ENCODE measurements at regions not wholly inside any gene's neighbourhood (a gene's known extent, or its start where the extent isn't known, plus 50 kb on each side); places are given as distances from the start of the nearest gene placed in this dataset.
"Not testable (repeated sequence)": the region's sequence is repeated elsewhere in the genome, so short reads cannot be mapped to it uniquely, and the experiment has no call there.

- peak; percentile 64 for DNase-seq (ENCODE audit: low spot score)
These were observed 138.9 kb downstream of the TMCO5A start for GRCh38 chr15:38073178-38073946.

- DNase-seq (ENCODE audit: low spot score): no peak
These were observed 139.6 kb downstream of the TMCO5A start for GRCh38 chr15:38074029-38074428.

GRCh38 chr15:38075466-38075865 is 141.0 kb downstream of the TMCO5A start:
- DNase-seq (ENCODE audit: low spot score): no peak

GRCh38 chr15:38076786-38077185 is 142.3 kb downstream of the TMCO5A start:
- no peak for DNase-seq (ENCODE audit: low spot score)

GRCh38 chr15:38079236-38079635 is 144.8 kb downstream of the TMCO5A start:
- no peak for DNase-seq (ENCODE audit: low spot score)

GRCh38 chr15:38080651-38081275 is 146.3 kb downstream of the TMCO5A start:
- DNase-seq (ENCODE audit: low spot score): no peak

- no peak for DNase-seq (ENCODE audit: low spot score)
These were observed 149.8 kb downstream of the TMCO5A start for GRCh38 chr15:38084289-38084688.

- no peak for DNase-seq (ENCODE audit: low spot score)
These were observed 150.7 kb downstream of the TMCO5A start for GRCh38 chr15:38085114-38085513.

GRCh38 chr15:38085931-38086568 is 151.6 kb downstream of the TMCO5A start:
- DNase-seq (ENCODE audit: low spot score): no peak

- DNase-seq (ENCODE audit: low spot score): no peak
These were observed 152.2 kb downstream of the TMCO5A start for GRCh38 chr15:38086611-38087010.

GRCh38 chr15:38088971-38089370 is 154.5 kb downstream of the TMCO5A start:
- DNase-seq (ENCODE audit: low spot score): no peak

GRCh38 chr15:38090223-38090622 is 155.8 kb downstream of the TMCO5A start:
- no peak for DNase-seq (ENCODE audit: low spot score)

- no peak for DNase-seq (ENCODE audit: low spot score)
These were observed 156.2 kb downstream of the TMCO5A start for GRCh38 chr15:38090678-38091077.

- no peak for DNase-seq (ENCODE audit: low spot score)
These were observed 156.7 kb downstream of the TMCO5A start for GRCh38 chr15:38091078-38091645.

- DNase-seq (ENCODE audit: low spot score): no peak
These were observed 158.7 kb upstream of the SPRED1 start for GRCh38 chr15:38093931-38094330.

- no peak for DNase-seq (ENCODE audit: low spot score)
These were observed 149.7 kb upstream of the SPRED1 start for GRCh38 chr15:38102972-38103371.

- DNase-seq (ENCODE audit: low spot score): no peak
These were observed 149.1 kb upstream of the SPRED1 start for GRCh38 chr15:38103564-38103963.

GRCh38 chr15:38111070-38111469 is 141.6 kb upstream of the SPRED1 start:
- no peak for DNase-seq (ENCODE audit: low spot score)

GRCh38 chr15:38112406-38112805 is 140.2 kb upstream of the SPRED1 start:
- no peak for DNase-seq (ENCODE audit: low spot score)

GRCh38 chr15:38115121-38115520 is 137.5 kb upstream of the SPRED1 start:
- DNase-seq (ENCODE audit: low spot score): no peak

GRCh38 chr15:38117781-38118180 is 134.9 kb upstream of the SPRED1 start:
- DNase-seq (ENCODE audit: low spot score): no peak

- not testable (repeated sequence) for DNase-seq (ENCODE audit: low spot score)
These were observed 132.8 kb upstream of the SPRED1 start for GRCh38 chr15:38119865-38120264.

- DNase-seq (ENCODE audit: low spot score): peak; percentile 16
These were observed 125.3 kb upstream of the SPRED1 start for GRCh38 chr15:38127306-38127771.
